Activated naive CD4-positive, alpha-beta T cell treated with anti-CD3 and anti-CD28 coated beads, Interleukin-2, amount 50 U/mL, for 16 hours (primary cell): ENCODE measurements at regions not wholly inside any gene's neighbourhood (a gene's known extent, or its start where the extent isn't known, plus 50 kb on each side); places are given as distances from the start of the nearest gene placed in this dataset.
"Not testable (repeated sequence)": the region's sequence is repeated elsewhere in the genome, so short reads cannot be mapped to it uniquely, and the experiment has no call there.

ENCODE experiments used
- DNase-seq: peaks from one replicate; pipeline ENCODE4 v3.0.0-alpha.2; 2020

GRCh38 chr5:116799401-116799800 is 224.8 kb upstream of the SEMA6A start:
- no peak for DNase-seq

- no peak for DNase-seq
Measured at GRCh38 chr5:116795189-116795588, 220.6 kb upstream of the SEMA6A start.

GRCh38 chr5:116789522-116789921 is 214.9 kb upstream of the SEMA6A start:
- no peak for DNase-seq

- DNase-seq: no peak
Measured at GRCh38 chr5:116788851-116789403, 214.3 kb upstream of the SEMA6A start.

- no peak for DNase-seq
Measured at GRCh38 chr5:116787570-116787969, 212.9 kb upstream of the SEMA6A start.

GRCh38 chr5:116785106-116785505 is 210.5 kb upstream of the SEMA6A start:
- DNase-seq: no peak

- no peak for DNase-seq
Measured at GRCh38 chr5:116779846-116780245, 205.2 kb upstream of the SEMA6A start.

GRCh38 chr5:116778651-116779280 is 204.1 kb upstream of the SEMA6A start:
- no peak for DNase-seq

- no peak for DNase-seq
Measured at GRCh38 chr5:116778032-116778431, 203.4 kb upstream of the SEMA6A start.

- no peak for DNase-seq
Measured at GRCh38 chr5:116773926-116774325, 199.3 kb upstream of the SEMA6A start.

GRCh38 chr5:116772806-116773205 is 198.2 kb upstream of the SEMA6A start:
- no peak for DNase-seq

- DNase-seq: no peak
Measured at GRCh38 chr5:116772152-116772501, 197.5 kb upstream of the SEMA6A start.

GRCh38 chr5:116771466-116772151 is 197.0 kb upstream of the SEMA6A start:
- no peak for DNase-seq

GRCh38 chr5:116769953-116770352 is 195.3 kb upstream of the SEMA6A start:
- not testable (repeated sequence) for DNase-seq

- DNase-seq: no peak
Measured at GRCh38 chr5:116769470-116769869, 194.8 kb upstream of the SEMA6A start.

GRCh38 chr5:116766470-116766947 is 191.9 kb upstream of the SEMA6A start:
- no peak for DNase-seq

GRCh38 chr5:116765441-116765840 is 190.8 kb upstream of the SEMA6A start:
- DNase-seq: no peak

GRCh38 chr5:116764941-116765340 is 190.3 kb upstream of the SEMA6A start:
- DNase-seq: no peak

GRCh38 chr5:116763987-116764866 is 189.6 kb upstream of the SEMA6A start:
- no peak for DNase-seq

GRCh38 chr5:116759860-116760640 is 185.4 kb upstream of the SEMA6A start:
- no peak for DNase-seq

- no peak for DNase-seq
Measured at GRCh38 chr5:116757326-116757725, 182.7 kb upstream of the SEMA6A start.

- DNase-seq: no peak
Measured at GRCh38 chr5:116756531-116756930, 181.9 kb upstream of the SEMA6A start.

GRCh38 chr5:116754556-116754955 is 179.9 kb upstream of the SEMA6A start:
- no peak for DNase-seq
